Adrenal gland (tissue), 9 donors: ENCODE measurements at regions not wholly inside any gene's neighbourhood (a gene's known extent, or its start where the extent isn't known, plus 50 kb on each side); places are given as distances from the start of the nearest gene placed in this dataset.
"Not testable (repeated sequence)": the region's sequence is repeated elsewhere in the genome, so short reads cannot be mapped to it uniquely, and the experiment has no call there.

Experiments
- DNase-seq, 7 donors: peaks; one replicate each; pipeline ENCODE4 v3.0.0-alpha.2; 2019 to 2020
- H3K27ac ChIP-seq, 5 donors: fragments of 200-600 bp; sonication (generic) in 4 of 5; 1 replicate in 3 of 5; 2 replicates in 2 of 5; pipeline versions ENCODE4 v1.5.1 to v1.8.0; 2016 to 2020; ENCODE audit warnings: mild to moderate bottlenecking in 1 of 5
- H3K27me3 ChIP-seq: fragments of 200-600 bp; 2 replicates; pipeline ENCODE4 v1.8.0; 2021
- H3K36me3 ChIP-seq, 2 donors: fragments of 200-600 bp; replicated peaks in 1 of 2; 1 replicate in 1 of 2; 2 replicates in 1 of 2; pipeline versions ENCODE4 v1.5.1 to v1.8.0; 2018 to 2022
- H3K4me1 ChIP-seq, 2 donors: fragments of 200-600 bp; replicated peaks in 1 of 2; 1 replicate in 1 of 2; 2 replicates in 1 of 2; pipeline versions ENCODE4 v1.5.1 to v1.8.0; 2018 to 2021
- H3K4me3 ChIP-seq, 4 donors: fragments of 200-600 bp; sonication (generic) in 3 of 4; one replicate each; pipeline ENCODE4 v1.5.1; 2016 to 2018
- H3K9me3 ChIP-seq, 3 donors: fragments of 200-600 bp; sonication (generic) in 1 of 3; replicated peaks in 1 of 3; 1 replicate in 2 of 3; 2 replicates in 1 of 3; pipeline versions ENCODE4 v1.5.1 to v1.8.0; 2016 to 2021
- CTCF ChIP-seq, 6 experiments: fragments of 450-650 bp in 4 of 6; fragments of 200-600 bp in 2 of 6; sonication (generic) in 1 of 6; IDR thresholded peaks; 1 replicate in 5 of 6; 2 replicates in 1 of 6; pipeline versions ENCODE4 v1.5.1 to v1.8.0; 2016 to 2021; ENCODE audit warnings: antibody characterized with exemption in 6 of 6, mild to moderate bottlenecking in 2 of 6, moderate library complexity in 1 of 6
- POLR2A ChIP-seq, 2 donors: fragments of 450-650 bp; IDR thresholded peaks; one replicate each; pipeline ENCODE4 v1.6.1; 2017; ENCODE audit warnings: antibody characterized with exemption in 2 of 2, mild to moderate bottlenecking in 2 of 2, moderate library complexity in 1 of 2
- WGBS, 4 donors: extraction: QIAGEN DNeasy Blood & Tissue Kit in 2 of 4; methylation state at CpG; one replicate each; pipeline versions ENCODE4 v1.1.5 to v1.1.7; 2013 to 2017; 5-methylcytosine and 5-hydroxymethylcytosine counted together
- intact Hi-C, 2 donors: fragments of 100-400 bp; cut with DNase I; formaldehyde crosslinking; loops; one replicate each; pipeline versions ENCODE4 v1.14.1 to v1.15.0; 2022 to 2023
- donor health status: healthy with polysubstance abuse.
- donor health status: Bipolar disorder and iron deficiency.
- donor health status: DM: yes; HTN: yes; CAD: no.
- donor health status: DM: no; HTN: no; CAD: no.
- donor health status: DM: no; HTN: no; CAD: no.

- Histone ChIP-seq H3K4me3 (no peak overlapping the region), H3K27me3 (peaks cover 17% of the 10 kb centered on the region), H3K27ac (no peak overlapping the region), H3K36me3 (no peaks in the 10 kb centered on the region), H3K9me3 (no peaks in the 10 kb centered on the region), H3K4me1 (no peaks in the 10 kb centered on the region)
- intact Hi-C loops: no loop called here
- TF ChIP-seq CTCF (IDR thresholded peaks at IDR 0.05) (no peak), POLR2A (IDR thresholded peaks at IDR 0.05) (no peak)
- 77 to 88% (median 82%) methylated on average over 1 to 2 of the region's 2 CpGs for WGBS, 4 donors
- no peak for DNase-seq
Measured at GRCh38 chr1:148363439-148363810, 119.7 kb downstream of the PPIAL4G start.

GRCh38 chr1:148362626-148363438, 120.3 kb downstream of the PPIAL4G start:
- WGBS, 4 donors: 33 to 42% (median 36%) methylated on average over 22 to 29 of the region's 29 CpGs
- Histone ChIP-seq H3K27me3 (peaks cover 17% of the 10 kb centered on the region), H3K27ac (no peak overlapping the region)

GRCh38 chr1:148362216-148362611, 120.9 kb downstream of the PPIAL4G start:
- TF ChIP-seq POLR2A (IDR thresholded peaks at IDR 0.05) (no peak), CTCF (IDR thresholded peaks at IDR 0.05) (no peak)
- intact Hi-C loops: no loop called here
- DNase-seq: no peak
- Histone ChIP-seq H3K9me3 (no peaks in the 10 kb centered on the region), H3K4me1 (no peaks in the 10 kb centered on the region), H3K27ac (no peak overlapping the region), H3K27me3 (peaks cover 20% of the 10 kb centered on the region), H3K4me3 (peak overlapping the region in 1 of 4 donors; percentile 5), H3K36me3 (no peaks in the 10 kb centered on the region)
- 9 to 15% (median 11%) methylated on average over 12 to 20 of the region's 20 CpGs for WGBS, 4 donors

More at GRCh38 chr1:148362626-148363438, 120.3 kb downstream of the PPIAL4G start:
- H3K4me1 ChIP-seq: no peaks in the 10 kb centered on the region
- no peak for TF ChIP-seq POLR2A (IDR thresholded peaks at IDR 0.05)
- TF ChIP-seq CTCF (IDR thresholded peaks at IDR 0.05): no peak
- intact Hi-C loops: no loop called here
- no peaks in the 10 kb centered on the region for H3K36me3 ChIP-seq
- H3K4me3 ChIP-seq: peak overlapping the region in 1 of 4 donors; percentile 5
- no peaks in the 10 kb centered on the region for H3K9me3 ChIP-seq
- no peak for DNase-seq

GRCh38 chr1:148361427-148362215, 121.5 kb downstream of the PPIAL4G start:
- TF ChIP-seq CTCF (IDR thresholded peaks at IDR 0.05): peak in 2 of 6 experiments; percentile 22 to 33
- H3K9me3 ChIP-seq, intact Hi-C loops, H3K36me3 ChIP-seq, H3K4me1 ChIP-seq, H3K4me3 ChIP-seq, H3K27ac ChIP-seq: not testable (repeated sequence)
- 8 to 15% (median 14%) methylated on average over 21 to 34 of the region's 34 CpGs for WGBS, 4 donors
- DNase-seq: peak in 1 of 7 donors; percentile 27
- H3K27me3 ChIP-seq: peaks cover 20% of the 10 kb centered on the region
